GM12873 (cell line): ENCODE measurements at regions not wholly inside any gene's neighbourhood (a gene's known extent, or its start where the extent isn't known, plus 50 kb on each side); places are given as distances from the start of the nearest gene placed in this dataset.

Source experiments
- CTCF ChIP-seq: IDR thresholded peaks from 2 replicates; pipeline ENCODE4 v1.5.1; 2012; ENCODE audit warnings: low read depth, mild to moderate bottlenecking, moderate library complexity, low read length, control low read depth; ENCODE audit not compliant: insufficient read depth; ENCODE audit errors: missing control alignments

DNA sequence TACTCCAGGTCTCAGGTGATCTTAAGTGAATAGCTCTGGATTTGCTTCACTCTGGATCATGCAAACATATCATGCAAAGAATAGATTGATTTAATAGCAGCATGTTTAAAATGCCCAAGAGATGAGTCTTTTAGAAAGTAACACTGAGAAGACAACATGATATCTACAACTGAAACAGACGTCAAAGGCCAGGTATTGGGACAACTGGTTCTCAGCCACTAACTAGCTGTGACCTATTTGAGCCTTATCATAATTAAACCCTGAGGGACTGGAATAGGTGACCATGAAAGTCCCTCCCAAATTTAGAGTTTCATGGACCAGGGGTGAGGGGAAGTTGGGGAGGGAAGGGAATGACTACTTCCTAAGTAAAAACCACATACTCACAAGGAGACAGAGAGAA lies 95.7 kb downstream of the NIBAN1 start:
- no peak for TF ChIP-seq CTCF

DNA sequence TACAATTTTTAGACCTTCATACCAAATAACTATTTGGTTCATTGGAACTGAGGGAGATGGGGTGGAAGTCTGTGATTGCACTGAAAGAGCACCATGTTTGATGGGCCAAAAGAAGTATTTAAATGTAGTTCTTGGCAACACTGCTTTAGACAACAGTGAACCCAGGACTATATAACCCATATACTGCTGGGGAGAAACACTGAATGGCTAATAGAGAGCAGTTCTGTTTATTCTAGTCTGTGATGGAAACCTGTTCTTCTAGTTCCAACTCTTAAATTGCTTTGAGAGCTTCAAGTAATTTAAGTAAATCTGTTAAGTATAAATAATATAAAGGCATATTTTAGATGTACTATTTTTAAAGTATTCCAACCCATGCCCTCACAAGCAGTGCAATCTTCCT lies 96.3 kb downstream of the NIBAN1 start:
- no peak for TF ChIP-seq CTCF

GRCh38 chr1:184875218-184875617 lies 99.1 kb downstream of the NIBAN1 start:
- TF ChIP-seq CTCF: no peak

DNA sequence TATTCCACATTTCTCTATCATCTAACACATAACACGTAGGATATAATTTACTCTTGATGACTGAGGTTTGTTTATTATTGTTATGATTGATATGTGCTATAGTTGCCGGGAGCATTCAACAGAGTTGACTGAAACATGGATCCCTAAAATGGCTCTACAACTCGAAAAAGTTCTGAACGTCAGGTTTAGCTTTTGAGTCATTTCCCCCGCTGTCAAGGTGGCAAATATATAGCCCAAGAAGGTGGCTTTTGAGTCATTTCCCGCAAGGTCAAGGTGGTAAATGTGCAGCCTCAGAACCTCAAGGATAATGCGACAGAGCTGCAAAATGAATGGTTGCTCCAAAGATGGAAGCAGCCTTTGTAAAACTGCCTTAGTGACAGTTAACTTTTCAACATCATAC lies 104.0 kb downstream of the NIBAN1 start:
- TF ChIP-seq CTCF: no peak

DNA sequence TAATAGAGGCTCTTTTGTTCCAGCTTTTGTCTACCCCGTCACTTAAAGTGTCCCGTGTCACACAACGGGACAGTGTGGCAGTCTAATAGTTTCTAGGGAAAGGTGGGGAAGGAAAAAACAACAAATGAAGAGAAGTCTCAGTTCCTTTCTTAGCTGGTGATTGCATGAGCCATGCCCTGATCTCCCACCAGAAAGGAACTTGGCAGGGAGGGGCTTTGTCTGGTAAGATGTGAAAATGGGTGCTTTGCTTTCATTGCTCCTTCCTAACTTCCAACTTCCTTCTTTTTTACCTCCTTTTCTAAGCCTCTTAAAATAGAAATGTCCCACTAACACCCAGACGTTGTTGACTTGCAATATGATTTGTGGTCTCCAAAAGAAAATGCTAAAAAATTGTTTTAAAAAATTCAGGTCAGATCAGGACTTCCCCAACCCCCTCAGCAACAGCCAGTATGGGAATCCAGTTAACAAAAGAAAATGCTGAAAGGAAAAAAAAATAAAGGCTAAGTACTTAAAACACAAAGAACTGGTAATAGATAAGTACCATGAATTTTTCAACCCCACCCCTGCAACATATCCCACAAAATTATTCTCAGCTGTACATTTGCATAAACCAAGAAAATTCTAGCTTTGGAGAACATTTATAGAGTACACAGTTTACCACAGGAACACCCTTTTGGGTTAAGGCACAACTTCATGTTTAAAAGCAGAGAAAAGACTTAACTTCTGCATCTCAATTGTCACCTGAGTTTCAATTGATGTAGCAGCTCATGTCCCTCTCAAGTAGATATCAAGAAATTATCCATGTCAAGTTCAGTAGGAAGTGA lies 106.2 kb downstream of the NIBAN1 start:
- no peak for TF ChIP-seq CTCF

GRCh38 chr1:184866991-184867788 lies 107.1 kb downstream of the NIBAN1 start:
- TF ChIP-seq CTCF: no peak

DNA sequence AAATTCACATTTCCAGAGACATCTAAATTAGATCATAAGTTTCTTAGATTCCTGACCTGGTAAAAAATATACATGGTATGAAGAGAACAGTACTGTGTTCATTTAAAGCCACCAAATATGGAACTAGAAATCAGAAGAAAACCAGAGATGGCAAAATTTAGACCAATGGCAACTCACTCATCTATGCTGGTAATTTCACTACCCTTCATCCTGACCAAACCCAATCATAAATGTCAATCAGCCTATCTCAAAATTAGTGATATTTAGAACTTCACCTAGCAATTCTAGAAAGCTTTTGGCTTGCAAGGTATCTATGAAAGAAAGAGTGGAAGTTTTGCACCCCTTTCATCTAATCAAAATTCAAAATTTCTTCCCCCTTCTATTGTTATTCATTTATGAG lies 107.7 kb downstream of the NIBAN1 start:
- TF ChIP-seq CTCF: no peak
